HCT116 (cell line): ENCODE measurements at regions not wholly inside any gene's neighbourhood (a gene's known extent, or its start where the extent isn't known, plus 50 kb on each side); places are given as distances from the start of the nearest gene placed in this dataset.

Experiments used
- POLR2AphosphoS5 ChIP-seq: IDR thresholded peaks from 2 replicates; pipeline ENCODE4 v1.6.1; 2011; ENCODE audit warnings: mild to moderate bottlenecking, low read depth, low read length, moderate library complexity
- ZNF274 ChIP-seq: fragments of 200-500 bp; sonication (Bioruptor generic); IDR thresholded peaks from 2 replicates; pipeline ENCODE4 v1.6.1; 2014; ENCODE audit warnings: mild to moderate bottlenecking, low read depth, low read length, inconsistent platforms

- TF ChIP-seq ZNF274 (no peak), POLR2AphosphoS5 (no peak)
Observed at GRCh38 chr2:89850481-89850880, 1159.0 kb downstream of the RPIA start.
